Tibial artery (tissue), 4 donors: ENCODE measurements at regions not wholly inside any gene's neighbourhood (a gene's known extent, or its start where the extent isn't known, plus 50 kb on each side); places are given as distances from the start of the nearest gene placed in this dataset.

Experiments used
- DNase-seq, 2 donors: peaks; one replicate each; pipeline ENCODE4 v3.0.0-alpha.2; 2019
- H3K27ac ChIP-seq, 2 donors: fragments of 200-600 bp; sonication (generic) in 1 of 2; 1 replicate in 1 of 2; 2 replicates in 1 of 2; pipeline ENCODE4 v1.5.1; 2018 to 2019; ENCODE audit warnings: mild to moderate bottlenecking in 1 of 2
- H3K27me3 ChIP-seq, 2 donors: fragments of 200-600 bp; sonication (generic) in 1 of 2; one replicate each; pipeline versions ENCODE4 v1.5.1 to v1.6.0; 2016 to 2019
- H3K36me3 ChIP-seq, 3 donors: fragments of 200-600 bp; sonication (generic) in 2 of 3; one replicate each; pipeline ENCODE4 v1.5.1; 2016 to 2019; ENCODE audit warnings: mild to moderate bottlenecking in 2 of 3
- H3K4me1 ChIP-seq, 4 donors: fragments of 200-600 bp; sonication (generic) in 2 of 4; 1 replicate in 3 of 4; 2 replicates in 1 of 4; pipeline ENCODE4 v1.5.1; 2016 to 2019
- H3K4me3 ChIP-seq, 2 donors: fragments of 200-600 bp; sonication (generic) in 1 of 2; 1 replicate in 1 of 2; 2 replicates in 1 of 2; pipeline ENCODE4 v1.5.1; 2018 to 2019; ENCODE audit warnings: mild to moderate bottlenecking in 2 of 2
- H3K9me3 ChIP-seq, 3 donors: fragments of 200-600 bp; sonication (generic) in 1 of 3; one replicate each; pipeline ENCODE4 v1.5.1; 2016 to 2019
- CTCF ChIP-seq, 2 experiments: fragments of 200-600 bp in 1 of 2; fragments of 450-650 bp in 1 of 2; IDR thresholded peaks; one replicate each; pipeline ENCODE4 v1.5.1; 2017 to 2019; ENCODE audit warnings: antibody characterized with exemption in 2 of 2, mild to moderate bottlenecking in 1 of 2, moderate library complexity in 1 of 2
- intact Hi-C: fragments of 100-400 bp; cut with DNase I; formaldehyde crosslinking; loops from one replicate; pipeline ENCODE4 v1.15.0; 2023; ENCODE audit warnings: low total_unique reads

- no peak for DNase-seq
- Histone ChIP-seq H3K4me1 (peaks cover 0 to 10% (median 8%) of the 10 kb centered on the region in 4 donors), H3K9me3 (peaks cover 0 to 24% (median 13%) of the 10 kb centered on the region in 3 donors), H3K36me3 (no peaks in the 10 kb centered on the region), H3K4me3 (no peak overlapping the region), H3K27ac (no peak overlapping the region), H3K27me3 (no peaks in the 10 kb centered on the region)
- no peak for TF ChIP-seq CTCF (IDR thresholded peaks at IDR 0.05)
- intact Hi-C loops, result no loop called here
Observed at GRCh38 chr13:46484561-46484960, 68.4 kb upstream of the LRCH1 start.

GRCh38 chr13:46481166-46481565 lies 71.8 kb upstream of the LRCH1 start:
- no peaks in the 10 kb centered on the region for H3K4me1 ChIP-seq
- DNase-seq, result no peak
- no peak overlapping the region for H3K4me3 ChIP-seq
- intact Hi-C loops, result no loop called here
- H3K27me3 ChIP-seq, result no peaks in the 10 kb centered on the region
- no peaks in the 10 kb centered on the region for H3K36me3 ChIP-seq
- H3K9me3 ChIP-seq, result peaks cover 0 to 24% (median 13%) of the 10 kb centered on the region in 3 donors
- TF ChIP-seq CTCF (IDR thresholded peaks at IDR 0.05), result no peak
- no peak overlapping the region for H3K27ac ChIP-seq

GRCh38 chr13:46480131-46480530 lies 72.8 kb upstream of the LRCH1 start:
- no peak for TF ChIP-seq CTCF (IDR thresholded peaks at IDR 0.05)
- intact Hi-C loops, result no loop called here
- H3K36me3 ChIP-seq, result no peaks in the 10 kb centered on the region
- no peak overlapping the region for H3K4me3 ChIP-seq
- peaks cover 0 to 22% (median 13%) of the 10 kb centered on the region in 3 donors for H3K9me3 ChIP-seq
- DNase-seq, result no peak
- H3K27me3 ChIP-seq, result no peaks in the 10 kb centered on the region
- H3K27ac ChIP-seq, result no peak overlapping the region
- no peaks in the 10 kb centered on the region for H3K4me1 ChIP-seq

GRCh38 chr13:46479691-46480090 lies 73.3 kb upstream of the LRCH1 start:
- TF ChIP-seq CTCF (IDR thresholded peaks at IDR 0.05), result no peak
- no peaks in the 10 kb centered on the region for H3K36me3 ChIP-seq
- no peak for DNase-seq
- H3K4me3 ChIP-seq, result no peak overlapping the region
- intact Hi-C loops, result no loop called here
- H3K27ac ChIP-seq, result no peak overlapping the region
- peaks cover 0 to 18% (median 13%) of the 10 kb centered on the region in 3 donors for H3K9me3 ChIP-seq
- no peaks in the 10 kb centered on the region for H3K27me3 ChIP-seq
- no peaks in the 10 kb centered on the region for H3K4me1 ChIP-seq

GRCh38 chr13:46479283-46479682 lies 73.7 kb upstream of the LRCH1 start:
- H3K36me3 ChIP-seq, result no peaks in the 10 kb centered on the region
- H3K4me1 ChIP-seq, result no peaks in the 10 kb centered on the region
- no peak for DNase-seq
- H3K9me3 ChIP-seq, result peaks cover 0 to 14% (median 11%) of the 10 kb centered on the region in 3 donors
- no peak overlapping the region for H3K27ac ChIP-seq
- TF ChIP-seq CTCF (IDR thresholded peaks at IDR 0.05), result no peak
- intact Hi-C loops, result no loop called here
- no peaks in the 10 kb centered on the region for H3K27me3 ChIP-seq
- H3K4me3 ChIP-seq, result no peak overlapping the region

- no peak for TF ChIP-seq CTCF (IDR thresholded peaks at IDR 0.05)
- no peaks in the 10 kb centered on the region for H3K4me1 ChIP-seq
- no peaks in the 10 kb centered on the region for H3K36me3 ChIP-seq
- H3K27me3 ChIP-seq, result no peaks in the 10 kb centered on the region
- no peak overlapping the region for H3K27ac ChIP-seq
- DNase-seq, result no peak
- intact Hi-C loops, result no loop called here
- H3K4me3 ChIP-seq, result no peak overlapping the region
- peaks cover 0 to 8% (median 4%) of the 10 kb centered on the region in 3 donors for H3K9me3 ChIP-seq
Observed at GRCh38 chr13:46478651-46479050, 74.3 kb upstream of the LRCH1 start.
